H1 (cell line): ENCODE measurements at regions not wholly inside any gene's neighbourhood (a gene's known extent, or its start where the extent isn't known, plus 50 kb on each side); places are given as distances from the start of the nearest gene placed in this dataset.

Source experiments
- CTCF ChIA-PET: fragments of 300-600 bp; sonication (Branson Sonifier 250); formaldehyde crosslinking; loops from one replicate; lab custom pipeline; 2021; ENCODE audit not compliant: partially characterized antibody; lab: Charles Lee
- POLR2A ChIA-PET: fragments of 300-600 bp; sonication (Branson Sonifier 250); formaldehyde crosslinking; loops from one replicate; lab custom pipeline; 2021; ENCODE audit warnings: inconsistent platforms; ENCODE audit not compliant: partially characterized antibody; lab: Charles Lee
- DNase-seq, 2 experiments: peaks; one replicate each; pipeline versions ENCODE4 v3.0.0 to v3.0.0-alpha.2; 2010 to 2022; ENCODE audit warnings: low spot score in 2 of 2, low read depth in 1 of 2, mixed read lengths in 1 of 2
- FAIRE-seq: peaks from 2 replicates; lab custom pipeline; 2011; peaks lifted over from hg19 to GRCh38; lab: Jason Lieb, UNC
- H2AFZ ChIP-seq: 2 replicates; pipeline ENCODE4 v1.8.1; 2012; ENCODE audit warnings: low read length, inconsistent platforms
- H2AK5ac ChIP-seq: 2 replicates; pipeline ENCODE4 v1.6.1; 2013; ENCODE audit warnings: low read depth, low read length
- H2BK120ac ChIP-seq: replicated peaks from 2 replicates; pipeline ENCODE3; 2013; ENCODE audit warnings: low read depth, low read length, inconsistent platforms
- H2BK12ac ChIP-seq: 2 replicates; pipeline ENCODE4 v1.6.1; 2013; ENCODE audit warnings: low read depth, low read length
- H2BK15ac ChIP-seq: 2 replicates; pipeline ENCODE4 v1.6.1; 2013; ENCODE audit warnings: low read length
- H2BK20ac ChIP-seq: 2 replicates; pipeline ENCODE4 v1.6.1; 2013; ENCODE audit warnings: low read length
- H2BK5ac ChIP-seq: 2 replicates; pipeline ENCODE4 v1.6.1; 2013; ENCODE audit warnings: low read depth, low read length
- H3K14ac ChIP-seq: 2 replicates; pipeline ENCODE4 v1.6.1; 2013; ENCODE audit warnings: inconsistent platforms; ENCODE audit not compliant: insufficient read length
- H3K18ac ChIP-seq: 2 replicates; pipeline ENCODE4 v1.6.1; 2013; ENCODE audit warnings: low read length; ENCODE audit errors: extremely low read depth
- H3K23ac ChIP-seq: 2 replicates; pipeline ENCODE4 v1.6.1; 2013; ENCODE audit warnings: inconsistent platforms; ENCODE audit not compliant: insufficient read length
- H3K23me2 ChIP-seq: 2 replicates; pipeline ENCODE4 v1.6.1; 2013; ENCODE audit warnings: low read depth, low read length
- H3K27ac ChIP-seq: 2 replicates; pipeline ENCODE4 v1.6.1; 2011; ENCODE audit warnings: low read depth, low read length, inconsistent platforms
- H3K27me3 ChIP-seq, 4 experiments: replicated peaks in 1 of 4; 1 replicate in 1 of 4; 2 replicates in 3 of 4; pipeline versions ENCODE4 v1.6.1 to v1.8.1; 2011 to 2013; ENCODE audit warnings: low read length in 3 of 4, mild to moderate bottlenecking in 3 of 4, inconsistent platforms in 2 of 4, mixed read lengths in 2 of 4, moderate library complexity in 1 of 4; ENCODE audit not compliant: control insufficient read depth in 3 of 4, insufficient read depth in 3 of 4; ENCODE audit errors: extremely low read depth in 1 of 4
- H3K36me3 ChIP-seq, 4 experiments: 2 replicates each; pipeline versions ENCODE4 v1.6.1 to v1.8.1; 2011 to 2013; ENCODE audit warnings: mild to moderate bottlenecking in 4 of 4, low read length in 3 of 4, moderate library complexity in 2 of 4, control low read depth in 1 of 4, inconsistent platforms in 1 of 4; ENCODE audit not compliant: insufficient read depth in 4 of 4, control insufficient read depth in 2 of 4
- H3K4ac ChIP-seq: replicated peaks from 2 replicates; pipeline ENCODE3; 2013; ENCODE audit warnings: low read length, low read depth, mixed read lengths, inconsistent platforms; ENCODE audit not compliant: insufficient read length
- H3K4me1 ChIP-seq, 4 experiments: replicated peaks in 1 of 4; 1 replicate in 1 of 4; 2 replicates in 3 of 4; pipeline versions ENCODE4 v1.6.1 to v1.8.1; 2011 to 2013; ENCODE audit warnings: low read length in 3 of 4, inconsistent platforms in 2 of 4, mixed read lengths in 1 of 4; ENCODE audit not compliant: insufficient read depth in 4 of 4, control insufficient read depth in 3 of 4
- H3K4me2 ChIP-seq, 2 experiments: 2 replicates each; pipeline versions ENCODE4 v1.6.1 to v1.8.1; 2011 to 2013; ENCODE audit warnings: low read depth in 2 of 2, low read length in 2 of 2, control low read depth in 1 of 2, inconsistent platforms in 1 of 2, mild to moderate bottlenecking in 1 of 2; ENCODE audit not compliant: insufficient read depth in 1 of 2
- H3K4me3 ChIP-seq, 4 experiments: fragments of 200-600, 300-600 bp in 1 of 4; sonication (generic), shearing (Covaris generic), sonication (Bioruptor Twin) in 1 of 4; 2 replicates each; pipeline versions ENCODE4 v1.5.1 to v1.8.1; 2011 to 2016; ENCODE audit warnings: low read length in 4 of 4, low read depth in 3 of 4, control low read depth in 2 of 4, inconsistent platforms in 2 of 4, mild to moderate bottlenecking in 2 of 4, mixed read lengths in 1 of 4, moderate library complexity in 1 of 4; ENCODE audit not compliant: insufficient read depth in 2 of 4; ENCODE audit errors: extremely low read depth in 1 of 4
- H3K56ac ChIP-seq: replicated peaks from 2 replicates; pipeline ENCODE3; 2013; ENCODE audit warnings: low read depth, mild to moderate bottlenecking, mixed read lengths, low read length, inconsistent platforms; ENCODE audit not compliant: insufficient read length
- H3K79me1 ChIP-seq: 2 replicates; pipeline ENCODE4 v1.6.1; 2013; ENCODE audit warnings: low read depth, low read length, control low read depth
- H3K79me2 ChIP-seq, 2 experiments: 2 replicates each; pipeline versions ENCODE4 v1.6.1 to v1.8.1; 2012 to 2013; ENCODE audit warnings: low read length in 2 of 2, mild to moderate bottlenecking in 2 of 2, inconsistent platforms in 1 of 2; ENCODE audit not compliant: insufficient read depth in 2 of 2, control insufficient read depth in 1 of 2
- H3K9ac ChIP-seq, 4 experiments: replicated peaks in 1 of 4; 1 replicate in 1 of 4; 2 replicates in 3 of 4; pipeline versions ENCODE4 v1.6.1 to v1.8.1; 2011 to 2013; ENCODE audit warnings: low read depth in 3 of 4, low read length in 3 of 4, control low read depth in 2 of 4, mild to moderate bottlenecking in 2 of 4, moderate library complexity in 2 of 4, inconsistent platforms in 1 of 4; ENCODE audit errors: extremely low read depth in 1 of 4
- H3K9me3 ChIP-seq, 2 experiments: 2 replicates each; pipeline versions ENCODE4 v1.6.1 to v1.8.1; 2012 to 2013; ENCODE audit warnings: mild to moderate bottlenecking in 2 of 2, moderate library complexity in 2 of 2, control low read depth in 1 of 2, inconsistent platforms in 1 of 2, low read depth in 1 of 2, low read length in 1 of 2, mixed read lengths in 1 of 2; ENCODE audit not compliant: insufficient read depth in 2 of 2
- H4K20me1 ChIP-seq, 2 experiments: replicated peaks in 1 of 2; 2 replicates each; pipeline versions ENCODE3 to v1.8.1; 2011 to 2013; ENCODE audit warnings: inconsistent platforms in 2 of 2, low read length in 2 of 2, mild to moderate bottlenecking in 1 of 2; ENCODE audit not compliant: insufficient read depth in 2 of 2, control insufficient read depth in 1 of 2
- H4K5ac ChIP-seq: 2 replicates; pipeline ENCODE4 v1.6.1; 2013; ENCODE audit warnings: low read length, low read depth, mixed read lengths, inconsistent platforms; ENCODE audit not compliant: insufficient read length
- H4K8ac ChIP-seq: 2 replicates; pipeline ENCODE4 v1.8.0; 2013; ENCODE audit warnings: mild to moderate bottlenecking, moderate library complexity, low read length, inconsistent platforms; ENCODE audit not compliant: insufficient read depth; ENCODE audit errors: extremely low read depth
- H4K91ac ChIP-seq: replicated peaks from 2 replicates; pipeline ENCODE3; 2013; ENCODE audit warnings: low read length, mixed read lengths, inconsistent platforms; ENCODE audit not compliant: insufficient read length
- WGBS, 2 experiments: shearing (Covaris generic) in 1 of 2; methylation state at CpG; one replicate each; pipeline versions ENCODE4 v1.1.6 to v1.1.7; 2013 to 2015; ENCODE audit warnings: low lambda C conversion rate in 2 of 2, mixed read lengths in 2 of 2, inconsistent platforms in 1 of 2, low coverage in 1 of 2, missing lambda C conversion rate in 1 of 2; ENCODE audit not compliant: insufficient replicate concordance in 2 of 2, insufficient coverage in 1 of 2, insufficient read length in 1 of 2; ENCODE audit errors: extremely low coverage in 1 of 2, missing lambda C conversion rate in 1 of 2; 5-methylcytosine and 5-hydroxymethylcytosine counted together
- TF ChIP-seq, protein P1 (sequence below): IDR thresholded peaks from 2 replicates; pipeline ENCODE4 v1.6.1; 2012; ENCODE audit warnings: inconsistent platforms

GRCh38 chr11:29200791-29201562, 815.9 kb downstream of the KCNA4 start:
- TF ChIP-seq, protein P1, sequence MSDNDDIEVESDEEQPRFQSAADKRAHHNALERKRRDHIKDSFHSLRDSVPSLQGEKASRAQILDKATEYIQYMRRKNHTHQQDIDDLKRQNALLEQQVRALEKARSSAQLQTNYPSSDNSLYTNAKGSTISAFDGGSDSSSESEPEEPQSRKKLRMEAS, result no peak
- H3K56ac ChIP-seq, result no peak overlapping the region
- H3K4me3 ChIP-seq, result no peak overlapping the region
- no peak overlapping the region for H4K5ac ChIP-seq
- no peak overlapping the region for H4K8ac ChIP-seq
- H3K18ac ChIP-seq, result no peak overlapping the region
- ChIA-PET POLR2A (no interaction called here), CTCF (interaction anchor here (0.5 to 1.4 kb wide), 3 partner anchors 24 to 638 kb away, joined by 3 to 4 read pairs (median 3); no protein-coding TSS in a partner anchor)
- H3K14ac ChIP-seq, result no peak overlapping the region
- no peak overlapping the region for H4K91ac ChIP-seq
- H2BK20ac ChIP-seq, result no peak overlapping the region
- H3K27ac ChIP-seq, result no peak overlapping the region
- peak overlapping the region; percentile 28; the same call in 1 of the 2 replicates for H2AFZ ChIP-seq
- H3K79me1 ChIP-seq, result no peaks in the 10 kb centered on the region
- no peak overlapping the region for H2BK15ac ChIP-seq
- H3K79me2 ChIP-seq, result no peaks in the 10 kb centered on the region
- no peak overlapping the region for H3K23ac ChIP-seq
- 89% methylated on average over 11 of the region's 11 CpGs; no CpG with 5 or more reads in 1 of the 2 experiments for WGBS, 2 experiments
- H2BK5ac ChIP-seq, result no peak overlapping the region
- no peak overlapping the region for H2AK5ac ChIP-seq
- no peak for DNase-seq
- H3K4me1 ChIP-seq, result no peaks in the 10 kb centered on the region
- H2BK12ac ChIP-seq, result no peak overlapping the region
- no peaks in the 10 kb centered on the region for H3K27me3 ChIP-seq
- H3K9me3 ChIP-seq, result no peaks in the 10 kb centered on the region
- no peak overlapping the region for H3K9ac ChIP-seq
- FAIRE-seq, result no peak
- H3K4me2 ChIP-seq, result no peak overlapping the region
- no peak overlapping the region for H2BK120ac ChIP-seq
- H3K4ac ChIP-seq, result no peak overlapping the region
- no peaks in the 10 kb centered on the region for H3K23me2 ChIP-seq
- H3K36me3 ChIP-seq, result no peaks in the 10 kb centered on the region
- no peaks in the 10 kb centered on the region for H4K20me1 ChIP-seq
